ENCODE measurements at regions not wholly inside any gene's neighbourhood (a gene's known extent, or its start where the extent isn't known, plus 50 kb on each side); places are given as distances from the start of the nearest gene placed in this dataset.

DNA sequence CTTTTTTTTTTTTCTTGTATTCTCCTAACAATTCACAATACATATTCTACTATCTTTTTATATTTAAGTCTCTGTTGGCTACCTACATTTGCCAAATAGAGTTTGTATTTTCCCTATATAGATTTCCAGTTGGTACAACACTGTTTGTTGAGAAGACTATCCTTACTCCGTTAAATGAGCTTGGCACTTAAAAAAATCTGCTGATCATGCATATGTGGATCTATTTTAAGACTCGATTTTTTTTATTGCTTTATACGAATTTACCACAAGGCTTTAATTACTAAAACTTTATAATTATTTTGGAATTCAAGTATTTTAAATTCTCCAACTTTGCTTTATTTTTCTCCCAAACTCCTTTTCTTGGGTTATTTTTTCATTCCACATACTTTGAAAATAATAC is 855.6 kb downstream of the C6orf118 start:
- Mint-ChIP-seq H3K27ac (no peak overlapping the region), H3K27me3 (no peaks in the 10 kb centered on the region)
- no peak for ATAC-seq

GRCh38 chr6:164442572-164442971 is 866.8 kb downstream of the C6orf118 start:
- Mint-ChIP-seq H3K36me3 (ENCODE audit: low read depth) (no peaks in the 10 kb centered on the region), H3K4me3 (no peak overlapping the region), H3K27me3 (no peaks in the 10 kb centered on the region), H3K9me3 (peaks cover 18% of the 10 kb centered on the region), H3K27ac (no peak overlapping the region), H3K4me1 (no peaks in the 10 kb centered on the region)
- no peak for ATAC-seq
- DNase-seq, result no peak

More for the DNA sequence above, 855.6 kb downstream of the C6orf118 start:
- no peak overlapping the region for H3K4me3 Mint-ChIP-seq
- no peak for DNase-seq
- H3K9me3 Mint-ChIP-seq, result peaks cover 4% of the 10 kb centered on the region
- no peaks in the 10 kb centered on the region for H3K4me1 Mint-ChIP-seq
- H3K36me3 Mint-ChIP-seq (ENCODE audit: low read depth), result no peaks in the 10 kb centered on the region

DNA sequence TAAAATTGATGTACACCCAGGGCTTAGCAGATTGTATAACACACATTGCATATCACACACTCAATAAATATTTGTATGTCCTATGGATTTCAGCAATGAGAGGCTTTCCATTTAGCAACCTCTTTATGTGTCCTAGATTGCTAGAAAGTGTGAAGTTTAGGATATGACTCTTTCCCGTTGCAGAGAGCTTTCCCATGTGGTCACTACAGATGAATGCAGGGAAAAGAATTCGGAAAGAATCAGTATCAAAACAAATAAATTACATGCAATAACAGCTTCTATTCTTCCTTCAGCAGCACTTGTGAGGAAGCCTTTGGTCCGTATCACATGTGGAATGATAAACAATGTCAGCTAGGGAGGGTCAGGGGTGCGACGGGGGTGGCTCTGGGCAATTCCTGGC is 870.1 kb downstream of the C6orf118 start:
- no peak for DNase-seq
- Mint-ChIP-seq H3K4me3 (no peak overlapping the region), H3K27me3 (no peaks in the 10 kb centered on the region), H3K4me1 (no peaks in the 10 kb centered on the region), H3K36me3 (ENCODE audit: low read depth) (no peaks in the 10 kb centered on the region), H3K9me3 (peaks cover 25% of the 10 kb centered on the region), H3K27ac (no peak overlapping the region)
- no peak for ATAC-seq

DNA sequence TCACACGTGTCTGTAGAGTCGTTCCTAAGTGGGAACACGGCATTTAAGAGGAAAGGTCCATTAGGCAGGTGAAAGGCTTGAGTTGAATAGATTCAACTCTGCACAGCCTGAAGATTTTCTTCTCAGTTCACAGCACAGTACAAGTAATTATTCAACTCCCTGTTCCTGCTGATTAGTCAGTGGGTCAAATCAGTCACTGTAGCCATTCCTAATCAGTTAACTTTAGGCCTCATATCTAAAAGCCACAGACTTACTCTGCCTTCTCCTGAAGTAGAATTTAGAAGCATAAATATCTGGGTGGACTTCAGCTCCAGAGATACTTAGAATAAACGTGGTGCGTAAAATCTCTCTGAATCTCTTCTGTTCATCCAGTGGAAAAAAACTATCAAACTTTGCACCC is 872.4 kb downstream of the C6orf118 start:
- H3K4me3 Mint-ChIP-seq, result no peak overlapping the region
- H3K36me3 Mint-ChIP-seq (ENCODE audit: low read depth), result no peaks in the 10 kb centered on the region
- H3K27me3 Mint-ChIP-seq, result no peaks in the 10 kb centered on the region
- H3K9me3 Mint-ChIP-seq, result peaks cover 20% of the 10 kb centered on the region
- H3K27ac Mint-ChIP-seq, result no peak overlapping the region
- no peaks in the 10 kb centered on the region for H3K4me1 Mint-ChIP-seq
- DNase-seq, result no peak
- ATAC-seq, result no peak

GRCh38 chr6:164427728-164428402 is 881.5 kb downstream of the C6orf118 start:
- DNase-seq (no peak), ATAC-seq (no peak)
- Mint-ChIP-seq H3K27ac (no peak overlapping the region), H3K4me3 (no peak overlapping the region), H3K36me3 (ENCODE audit: low read depth) (no peaks in the 10 kb centered on the region), H3K9me3 (peaks cover 8% of the 10 kb centered on the region), H3K4me1 (no peaks in the 10 kb centered on the region), H3K27me3 (no peaks in the 10 kb centered on the region)

DNA sequence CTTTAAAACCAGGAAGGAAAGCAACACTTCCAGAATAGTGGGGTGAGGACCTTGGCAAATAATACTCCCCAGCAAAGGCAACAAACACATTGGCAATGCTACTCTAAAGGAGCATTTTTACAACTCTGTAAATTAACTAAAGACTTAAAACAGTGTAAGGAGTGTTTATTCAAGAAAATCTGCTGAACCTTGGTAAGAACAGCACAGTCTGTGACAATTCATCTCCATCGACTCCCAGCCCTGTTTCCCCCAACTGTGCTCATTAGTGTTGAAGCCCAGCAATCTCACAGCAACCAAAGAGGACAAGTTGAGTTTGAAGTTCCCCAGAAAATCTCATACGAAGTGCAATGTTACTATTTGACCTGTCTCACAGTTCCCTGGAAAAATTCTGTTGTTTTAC is 884.9 kb downstream of the C6orf118 start:
- ATAC-seq, result no peak

DNA sequence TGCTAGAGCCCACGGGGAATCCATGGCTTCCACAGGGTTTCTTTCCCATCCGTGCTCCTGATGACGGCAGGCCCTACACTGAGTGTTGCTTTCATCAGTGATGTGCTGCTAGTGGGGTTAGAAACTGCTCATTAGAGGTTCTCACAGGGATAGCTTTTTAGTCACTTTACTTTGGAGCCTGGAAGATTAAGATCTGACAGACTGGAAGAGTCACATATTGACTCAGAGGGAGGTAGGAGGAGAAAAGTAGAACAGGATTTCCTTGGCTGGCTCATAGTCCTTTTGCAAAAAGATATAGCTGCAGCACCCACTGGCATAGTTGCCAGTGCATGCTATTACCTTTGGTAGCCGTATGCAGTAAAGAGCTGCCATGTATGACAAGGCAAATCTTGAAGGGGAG is 890.3 kb downstream of the C6orf118 start:
- no peak for ATAC-seq
- Mint-ChIP-seq H3K4me1 (no peaks in the 10 kb centered on the region), H3K9me3 (peaks cover 17% of the 10 kb centered on the region)

More for the DNA sequence above, 884.9 kb downstream of the C6orf118 start:
- DNase-seq, result no peak
- Mint-ChIP-seq H3K36me3 (ENCODE audit: low read depth) (no peaks in the 10 kb centered on the region), H3K27me3 (no peaks in the 10 kb centered on the region), H3K4me3 (no peak overlapping the region), H3K27ac (no peak overlapping the region), H3K4me1 (no peaks in the 10 kb centered on the region), H3K9me3 (peaks cover 17% of the 10 kb centered on the region)

GRCh38 chr6:164418262-164418588 is 891.2 kb downstream of the C6orf118 start:
- Mint-ChIP-seq H3K4me3 (no peak overlapping the region), H3K9me3 (peaks cover 17% of the 10 kb centered on the region), H3K27ac (no peak overlapping the region), H3K27me3 (no peaks in the 10 kb centered on the region), H3K4me1 (no peaks in the 10 kb centered on the region), H3K36me3 (ENCODE audit: low read depth) (no peaks in the 10 kb centered on the region)
- no peak for ATAC-seq
- no peak for DNase-seq

More for the DNA sequence above, 890.3 kb downstream of the C6orf118 start:
- no peak for DNase-seq
- H3K27me3 Mint-ChIP-seq, result no peaks in the 10 kb centered on the region
- H3K27ac Mint-ChIP-seq, result no peak overlapping the region
- H3K4me3 Mint-ChIP-seq, result no peak overlapping the region
- H3K36me3 Mint-ChIP-seq (ENCODE audit: low read depth), result no peaks in the 10 kb centered on the region

- no peak for ATAC-seq
- H3K27ac Mint-ChIP-seq, result no peak overlapping the region
- H3K27me3 Mint-ChIP-seq, result no peaks in the 10 kb centered on the region
- DNase-seq, result no peak
- no peaks in the 10 kb centered on the region for H3K4me1 Mint-ChIP-seq
- H3K36me3 Mint-ChIP-seq (ENCODE audit: low read depth), result no peaks in the 10 kb centered on the region
- peaks cover 17% of the 10 kb centered on the region for H3K9me3 Mint-ChIP-seq
- no peak overlapping the region for H3K4me3 Mint-ChIP-seq
Observed at GRCh38 chr6:164417537-164418261, 891.7 kb downstream of the C6orf118 start.

GRCh38 chr6:164415832-164416563 is 893.4 kb downstream of the C6orf118 start:
- H3K27ac Mint-ChIP-seq, result no peak overlapping the region
- no peaks in the 10 kb centered on the region for H3K36me3 Mint-ChIP-seq (ENCODE audit: low read depth)
- no peak for DNase-seq
- no peak overlapping the region for H3K4me3 Mint-ChIP-seq
- ATAC-seq, result no peak
- peaks cover 10% of the 10 kb centered on the region for H3K9me3 Mint-ChIP-seq
- no peaks in the 10 kb centered on the region for H3K27me3 Mint-ChIP-seq
- no peaks in the 10 kb centered on the region for H3K4me1 Mint-ChIP-seq

- ATAC-seq (no peak), DNase-seq (no peak)
- Mint-ChIP-seq H3K27ac (no peak overlapping the region), H3K9me3 (peaks cover 7% of the 10 kb centered on the region), H3K27me3 (no peaks in the 10 kb centered on the region), H3K4me3 (no peak overlapping the region), H3K36me3 (ENCODE audit: low read depth) (no peaks in the 10 kb centered on the region), H3K4me1 (no peaks in the 10 kb centered on the region)
Observed at GRCh38 chr6:164414695-164415094, 894.7 kb downstream of the C6orf118 start.

- no peaks in the 10 kb centered on the region for H3K4me1 Mint-ChIP-seq
- peaks cover 2% of the 10 kb centered on the region for H3K27me3 Mint-ChIP-seq
- no peak for DNase-seq
- no peak overlapping the region for H3K27ac Mint-ChIP-seq
- ATAC-seq, result no peak
- H3K4me3 Mint-ChIP-seq, result no peak overlapping the region
- peaks cover 7% of the 10 kb centered on the region for H3K9me3 Mint-ChIP-seq
- H3K36me3 Mint-ChIP-seq (ENCODE audit: low read depth), result no peaks in the 10 kb centered on the region
Observed at GRCh38 chr6:164412566-164412965, 896.8 kb downstream of the C6orf118 start.

- no peak overlapping the region for H3K4me3 Mint-ChIP-seq
- H3K27me3 Mint-ChIP-seq, result peaks cover 2% of the 10 kb centered on the region
- peaks cover 7% of the 10 kb centered on the region for H3K9me3 Mint-ChIP-seq
- H3K36me3 Mint-ChIP-seq (ENCODE audit: low read depth), result no peaks in the 10 kb centered on the region
- no peak overlapping the region for H3K27ac Mint-ChIP-seq
- DNase-seq, result no peak
- ATAC-seq, result no peak
- H3K4me1 Mint-ChIP-seq, result no peaks in the 10 kb centered on the region
Observed at GRCh38 chr6:164410017-164410416, 899.4 kb downstream of the C6orf118 start.

DNA sequence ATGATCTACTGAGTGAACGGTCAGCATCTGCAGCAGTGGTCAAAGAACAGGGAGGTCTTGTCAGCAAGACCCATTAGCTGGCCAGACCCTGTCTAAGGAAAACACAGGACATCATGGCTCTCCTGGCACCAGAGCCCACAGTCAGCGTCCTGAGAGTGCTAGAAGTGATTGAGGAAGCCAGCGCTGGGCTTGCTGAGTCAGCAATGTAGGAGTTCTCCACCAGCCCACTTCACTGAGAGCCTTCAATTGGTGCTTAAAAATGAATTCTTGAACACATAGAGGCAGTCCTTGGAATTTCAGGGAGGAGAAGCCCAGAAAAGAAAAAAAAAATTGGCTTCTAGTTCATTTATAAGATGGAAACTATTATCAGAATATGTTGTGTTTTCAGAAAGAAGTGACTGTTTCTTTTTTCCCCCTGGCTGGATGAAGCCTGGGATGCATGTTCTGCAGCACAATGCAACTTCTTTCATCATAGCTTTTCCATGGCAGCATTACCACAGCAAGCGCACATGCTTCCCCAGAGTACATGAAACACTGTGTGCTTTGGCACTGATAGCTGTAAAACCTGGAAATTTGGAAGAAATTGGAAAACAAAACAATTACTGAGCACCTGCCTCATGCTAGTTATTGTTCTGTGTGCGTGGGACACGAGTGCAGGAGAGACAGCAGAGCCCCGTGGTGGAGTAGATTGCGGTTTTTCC is 899.9 kb downstream of the C6orf118 start:
- Mint-ChIP-seq H3K27me3 (peaks cover 2% of the 10 kb centered on the region), H3K27ac (no peak overlapping the region), H3K36me3 (ENCODE audit: low read depth) (no peaks in the 10 kb centered on the region), H3K4me1 (no peaks in the 10 kb centered on the region), H3K9me3 (peaks cover 7% of the 10 kb centered on the region), H3K4me3 (no peak overlapping the region)
- ATAC-seq (no peak), DNase-seq (no peak)

All from activated naive CD8-positive, alpha-beta T cell treated with anti-CD3 and anti-CD28 coated beads, Interleukin-2, amount 50 U/mL, for 24 hours (primary cell).